Kidney glomerular epithelial cell (primary cell): ENCODE measurements at regions not wholly inside any gene's neighbourhood (a gene's known extent, or its start where the extent isn't known, plus 50 kb on each side); places are given as distances from the start of the nearest gene placed in this dataset.

ENCODE experiments used
- DNase-seq: peaks from one replicate; lab custom pipeline; 2025; lab: John Stamatoyannopoulos, UW

GRCh38 chr4:125440814-125441213 is 126.1 kb downstream of the FAT4 start:
- no peak for DNase-seq

- no peak for DNase-seq
Observed at GRCh38 chr4:125444166-125444565, 129.4 kb downstream of the FAT4 start.

- DNase-seq, result no peak
Observed at GRCh38 chr4:125445525-125445924, 130.8 kb downstream of the FAT4 start.

- DNase-seq, result no peak
Observed at GRCh38 chr4:125447551-125448290, 133.0 kb downstream of the FAT4 start.

- DNase-seq, result no peak
Observed at GRCh38 chr4:125456075-125456474, 141.3 kb downstream of the FAT4 start.

GRCh38 chr4:125459531-125459930 is 144.8 kb downstream of the FAT4 start:
- no peak for DNase-seq

GRCh38 chr4:125461676-125462363 is 147.1 kb downstream of the FAT4 start:
- DNase-seq, result no peak

- no peak for DNase-seq
Observed at GRCh38 chr4:125464146-125464545, 149.4 kb downstream of the FAT4 start.

- DNase-seq, result no peak
Observed at GRCh38 chr4:125481334-125482045, 166.7 kb downstream of the FAT4 start.

GRCh38 chr4:125482822-125483221 is 168.1 kb downstream of the FAT4 start:
- DNase-seq, result no peak

- DNase-seq, result no peak
Observed at GRCh38 chr4:125483278-125483677, 168.5 kb downstream of the FAT4 start.

GRCh38 chr4:125484912-125485311 is 170.2 kb downstream of the FAT4 start:
- DNase-seq, result no peak

- DNase-seq, result no peak
Observed at GRCh38 chr4:125486351-125486750, 171.6 kb downstream of the FAT4 start.

- no peak for DNase-seq
Observed at GRCh38 chr4:125489952-125490690, 175.4 kb downstream of the FAT4 start.

GRCh38 chr4:125492957-125493356 is 178.2 kb downstream of the FAT4 start:
- DNase-seq, result no peak

- no peak for DNase-seq
Observed at GRCh38 chr4:125497861-125498260, 183.1 kb downstream of the FAT4 start.

GRCh38 chr4:125498981-125499380 is 184.2 kb downstream of the FAT4 start:
- DNase-seq, result no peak

- DNase-seq, result no peak
Observed at GRCh38 chr4:125501090-125501489, 186.3 kb downstream of the FAT4 start.

- DNase-seq, result no peak
Observed at GRCh38 chr4:125501568-125501967, 186.8 kb downstream of the FAT4 start.

- no peak for DNase-seq
Observed at GRCh38 chr4:125505621-125506020, 190.9 kb downstream of the FAT4 start.

GRCh38 chr4:125507141-125507540 is 192.4 kb downstream of the FAT4 start:
- DNase-seq, result no peak

GRCh38 chr4:125511715-125512114 is 197.0 kb downstream of the FAT4 start:
- DNase-seq, result no peak
